ENCODE measurements at regions not wholly inside any gene's neighbourhood (a gene's known extent, or its start where the extent isn't known, plus 50 kb on each side); places are given as distances from the start of the nearest gene placed in this dataset.

GRCh38 chr12:115710104-115710564 is 567.4 kb downstream of the MED13L start:
- TF ChIP-seq TOX (CRISPR knock-in tag; IDR thresholded peaks at IDR 0.05; ENCODE audit: borderline replicate concordance) (no peak), PATZ1 (CRISPR knock-in tag; IDR thresholded peaks at IDR 0.05; ENCODE audit: borderline replicate concordance) (no peak), ESRRG (CRISPR knock-in tag; IDR thresholded peaks at IDR 0.05) (no peak), TCF4 (CRISPR knock-in tag; IDR thresholded peaks at IDR 0.05; ENCODE audit: borderline replicate concordance) (no peak), GLIS3 (CRISPR knock-in tag; IDR thresholded peaks at IDR 0.05) (no peak), ZFP30 (CRISPR knock-in tag; IDR thresholded peaks at IDR 0.05) (no peak), RARB (CRISPR knock-in tag; IDR thresholded peaks at IDR 0.05) (no peak), ZNF70 (CRISPR knock-in tag; IDR thresholded peaks at IDR 0.05) (no peak)
